HG03066 (cell line): ENCODE measurements at regions not wholly inside any gene's neighbourhood (a gene's known extent, or its start where the extent isn't known, plus 50 kb on each side); places are given as distances from the start of the nearest gene placed in this dataset.
"Not testable (repeated sequence)": the region's sequence is repeated elsewhere in the genome, so short reads cannot be mapped to it uniquely, and the experiment has no call there.

Experiments
- ATAC-seq: cut with Tn5 transposase; IDR thresholded peaks from one replicate; pipeline ENCODE4 v1.9.1; 2021; ENCODE audit warnings: low read depth; ENCODE audit not compliant: unreplicated experiment

DNA sequence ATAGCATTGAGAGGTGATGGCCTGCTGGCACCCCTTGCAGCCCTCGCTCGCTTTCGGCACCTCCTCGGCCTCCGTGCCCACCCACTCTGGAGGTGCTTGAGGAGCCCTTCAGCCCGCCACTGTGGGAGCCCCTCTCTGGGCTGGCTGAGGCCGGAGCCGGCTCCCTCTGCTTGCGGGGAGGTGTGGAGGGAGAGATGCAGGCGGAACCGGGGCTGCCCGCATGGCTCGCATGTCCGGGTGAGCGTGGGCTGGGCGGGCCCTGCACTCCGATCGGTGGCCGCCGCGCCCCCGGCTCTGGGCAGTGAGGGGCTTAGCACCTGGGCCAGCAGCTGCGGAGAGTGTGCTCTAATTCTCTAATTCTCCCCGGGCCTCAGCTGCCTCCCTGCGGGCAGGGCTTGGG, 101.1 kb downstream of the KIF4B start:
- ATAC-seq: no peak

DNA sequence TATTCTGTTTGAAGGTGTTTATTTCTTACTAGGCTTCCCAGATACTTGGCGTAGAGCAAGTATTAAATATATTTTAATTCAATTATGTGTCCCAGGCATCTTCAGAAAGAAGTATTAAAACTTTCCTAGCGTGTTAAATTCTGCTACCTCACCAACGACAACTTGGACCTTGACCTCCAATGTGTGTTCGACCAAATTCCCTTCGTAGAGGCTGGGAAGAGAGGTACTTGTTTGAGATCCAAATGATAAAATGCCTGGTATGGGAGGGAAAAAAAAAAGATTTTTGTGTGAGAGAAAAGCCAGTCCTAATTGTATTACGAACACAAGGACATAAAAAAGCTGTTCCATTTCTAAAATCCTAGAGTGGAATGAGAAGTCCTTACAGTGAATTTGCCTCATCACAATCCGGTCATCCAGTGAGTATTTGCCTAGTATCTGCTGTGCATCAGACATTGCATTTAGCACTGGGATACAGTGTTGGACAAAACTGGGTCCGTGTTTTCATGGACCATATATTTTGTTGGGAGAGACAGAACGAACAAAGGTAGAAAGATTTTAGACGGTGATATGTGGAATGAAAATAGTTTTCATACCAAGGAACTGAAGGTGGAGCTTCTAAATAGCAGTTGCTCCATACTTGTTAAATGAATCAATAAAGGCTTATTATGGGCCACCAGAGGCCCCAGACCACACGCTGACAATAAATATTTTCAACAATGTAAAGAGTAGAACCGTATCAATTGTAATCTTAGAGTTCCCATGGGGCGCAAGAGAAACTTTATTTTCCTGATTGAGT, 103.1 kb downstream of the KIF4B start:
- no peak for ATAC-seq

DNA sequence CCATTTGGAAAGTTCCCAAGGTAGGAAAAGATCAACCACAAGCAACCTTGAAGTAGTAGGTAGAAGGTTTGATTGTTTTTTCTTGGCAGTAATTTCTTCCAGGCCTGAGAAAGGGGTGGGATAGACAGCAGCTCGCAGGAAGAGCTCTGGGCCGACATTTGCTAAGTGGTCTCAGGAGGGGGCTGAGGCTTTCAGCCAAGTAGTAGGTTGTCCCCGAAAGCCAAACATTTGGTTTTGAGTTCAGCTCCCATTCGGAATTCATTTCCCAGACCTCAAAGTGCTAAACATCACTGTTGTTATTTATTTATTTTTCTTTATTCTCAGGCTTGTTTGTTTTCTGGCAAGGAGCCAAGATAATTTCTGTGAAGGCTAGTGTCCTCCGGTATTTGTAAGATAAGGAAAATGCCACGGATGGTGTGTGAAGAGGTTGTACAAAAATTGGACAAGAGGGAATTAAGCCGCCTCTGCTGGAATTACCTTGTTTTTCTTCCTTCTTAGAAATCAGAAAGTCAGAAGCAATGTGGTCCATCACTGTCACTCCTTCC, 112.1 kb downstream of the KIF4B start:
- ATAC-seq: no peak

DNA sequence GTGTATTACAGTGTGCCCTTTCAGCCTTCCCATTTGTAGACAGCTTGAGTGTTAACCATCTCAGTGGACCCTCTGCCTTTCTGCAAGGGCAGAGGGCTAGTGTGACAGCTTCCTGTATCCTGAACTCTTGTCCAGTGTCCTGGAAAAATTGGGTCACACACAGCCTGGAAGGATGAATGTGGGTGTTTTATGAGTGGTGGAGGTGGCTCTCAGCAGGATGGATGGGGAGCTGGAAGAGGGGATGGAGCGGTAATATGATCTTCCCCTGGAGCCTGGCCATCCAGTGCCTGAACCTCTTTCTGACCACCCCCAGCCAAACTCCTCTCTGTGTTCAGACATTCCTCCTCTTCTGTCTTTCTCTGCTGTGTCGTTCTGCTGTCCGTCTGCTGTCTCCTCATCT, 113.0 kb downstream of the KIF4B start:
- no peak for ATAC-seq

DNA sequence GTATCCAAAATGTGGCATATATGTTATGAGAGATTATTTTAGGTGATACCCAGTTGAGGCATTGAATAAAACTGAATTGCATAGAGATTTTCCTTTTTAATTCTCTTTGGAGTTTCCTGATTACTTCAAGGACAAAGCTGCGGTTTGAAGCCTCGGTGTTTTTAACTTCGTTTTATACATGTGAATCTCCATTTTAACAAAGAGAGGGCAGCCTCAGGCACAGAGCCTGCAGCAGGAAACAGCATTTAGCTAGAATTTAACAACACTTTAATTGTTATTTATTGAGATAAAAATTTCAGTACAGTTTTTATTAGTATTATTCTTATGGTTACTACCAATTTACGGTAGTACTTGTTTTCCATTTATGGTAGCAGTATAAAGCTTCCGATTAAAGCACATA, 114.0 kb downstream of the KIF4B start:
- ATAC-seq: no peak

GRCh38 chr5:155128786-155129512, 115.4 kb downstream of the KIF4B start:
- no peak for ATAC-seq

GRCh38 chr5:155129513-155129880, 115.9 kb downstream of the KIF4B start:
- ATAC-seq: no peak

DNA sequence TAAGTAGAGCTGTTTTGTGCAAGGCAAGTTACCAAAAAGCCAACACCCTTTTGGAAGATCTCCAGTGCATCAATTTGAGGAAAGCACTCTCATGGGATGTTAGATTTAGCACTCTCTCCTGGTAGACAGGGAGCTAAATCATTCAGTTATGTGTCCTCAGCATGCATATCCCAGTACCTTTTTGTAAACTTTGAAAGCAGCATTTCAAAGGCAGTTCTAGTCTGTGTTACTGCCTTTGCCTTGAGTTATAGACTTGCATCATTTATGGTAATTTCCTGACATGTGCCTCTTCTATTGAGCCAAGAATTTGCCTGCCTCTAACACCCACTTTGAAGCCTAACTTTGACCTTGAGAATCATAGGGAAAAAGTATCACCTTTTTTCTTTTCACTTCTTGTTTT, 120.6 kb downstream of the KIF4B start:
- ATAC-seq: no peak

- no peak for ATAC-seq
Observed at GRCh38 chr5:155136216-155136850, 122.8 kb downstream of the KIF4B start.

- no peak for ATAC-seq
Observed at GRCh38 chr5:155137683-155138082, 124.1 kb downstream of the KIF4B start.

GRCh38 chr5:155140646-155141045, 127.1 kb downstream of the KIF4B start:
- no peak for ATAC-seq

GRCh38 chr5:155144956-155145355, 131.4 kb downstream of the KIF4B start:
- no peak for ATAC-seq

GRCh38 chr5:155147222-155147621, 133.7 kb downstream of the KIF4B start:
- ATAC-seq: no peak

GRCh38 chr5:155148694-155149093, 135.1 kb downstream of the KIF4B start:
- no peak for ATAC-seq

DNA sequence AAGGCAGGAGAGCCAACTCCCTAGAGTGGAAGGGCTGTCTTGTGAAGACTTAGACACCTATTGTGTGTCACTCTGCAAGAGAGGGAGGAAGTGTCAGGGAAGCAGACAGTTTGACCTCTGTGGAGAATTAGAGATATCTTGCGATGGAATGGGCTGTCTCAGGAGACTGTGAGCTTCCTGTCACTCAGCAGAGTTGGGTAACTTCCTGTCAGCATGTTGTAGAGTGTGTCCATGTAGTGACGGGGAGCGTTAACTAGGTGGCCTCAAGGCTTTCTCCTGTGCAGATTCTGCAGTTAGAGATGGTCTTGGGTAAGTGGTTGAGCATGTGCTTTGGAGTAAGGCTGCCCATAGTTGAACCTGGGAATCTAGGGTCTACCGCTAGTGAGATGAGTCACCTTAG, 136.5 kb downstream of the KIF4B start:
- no peak for ATAC-seq

- no peak for ATAC-seq
Observed at GRCh38 chr5:155154973-155155372, 141.4 kb downstream of the KIF4B start.

DNA sequence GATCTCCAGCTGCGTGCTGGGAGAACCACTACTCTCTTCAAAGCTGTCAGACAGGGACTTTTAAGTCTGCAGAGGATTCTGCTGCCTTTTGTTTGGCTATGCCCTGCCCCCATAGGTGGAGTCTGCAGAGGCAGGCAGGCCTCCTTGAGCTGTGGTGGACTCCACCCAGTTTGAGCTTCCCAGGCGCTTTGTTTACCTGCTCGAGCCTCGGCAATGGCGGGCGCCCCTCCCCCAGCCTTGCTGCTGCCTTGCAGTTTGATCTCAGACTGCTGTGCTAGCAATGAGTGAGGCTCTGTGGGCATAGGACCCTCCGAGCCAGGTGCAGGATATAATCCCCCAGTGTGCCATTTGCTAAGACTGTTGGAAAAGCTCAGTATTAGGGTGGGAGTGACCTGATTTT, 149.5 kb downstream of the KIF4B start:
- not testable (repeated sequence) for ATAC-seq

DNA sequence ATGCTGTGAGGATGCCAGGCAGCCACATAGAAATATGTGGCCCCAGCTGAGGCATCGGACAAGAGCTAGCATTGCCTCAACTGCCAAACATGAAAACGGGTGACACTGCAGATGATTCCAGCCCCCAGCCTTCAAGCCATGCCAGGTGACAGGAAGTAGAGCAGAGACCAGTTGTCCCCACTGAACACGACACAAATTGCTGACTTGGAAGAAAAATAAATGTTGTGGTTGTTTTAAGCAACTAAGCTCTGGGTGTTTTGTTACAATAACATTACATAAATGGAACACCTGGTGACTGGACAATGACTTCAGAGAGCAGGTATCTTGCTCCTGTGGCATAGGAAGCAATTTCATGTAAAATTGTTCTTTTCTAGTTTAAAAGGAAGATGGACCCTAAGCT, 154.2 kb downstream of the KIF4B start:
- no peak for ATAC-seq

DNA sequence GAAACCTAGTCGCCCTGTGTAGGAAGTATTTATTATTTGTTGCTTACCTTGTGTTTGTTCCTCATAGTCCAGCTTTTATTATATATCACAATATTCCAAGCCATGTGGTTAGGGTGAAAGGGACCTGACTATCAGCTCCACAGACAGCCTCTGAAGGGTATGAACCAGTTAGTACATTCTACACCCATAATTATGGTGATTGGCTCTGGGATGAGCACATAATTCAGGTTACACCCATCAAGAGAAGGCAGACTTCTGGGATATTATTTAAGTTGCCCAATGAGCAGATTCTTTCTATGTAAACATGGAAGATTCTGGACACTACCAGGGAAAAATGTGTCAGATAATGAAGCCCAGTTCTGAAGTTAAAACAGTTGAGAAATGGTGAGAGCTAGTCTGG, 168.0 kb downstream of the KIF4B start:
- ATAC-seq: no peak

GRCh38 chr5:155189476-155189875, 175.9 kb downstream of the KIF4B start:
- ATAC-seq: no peak

DNA sequence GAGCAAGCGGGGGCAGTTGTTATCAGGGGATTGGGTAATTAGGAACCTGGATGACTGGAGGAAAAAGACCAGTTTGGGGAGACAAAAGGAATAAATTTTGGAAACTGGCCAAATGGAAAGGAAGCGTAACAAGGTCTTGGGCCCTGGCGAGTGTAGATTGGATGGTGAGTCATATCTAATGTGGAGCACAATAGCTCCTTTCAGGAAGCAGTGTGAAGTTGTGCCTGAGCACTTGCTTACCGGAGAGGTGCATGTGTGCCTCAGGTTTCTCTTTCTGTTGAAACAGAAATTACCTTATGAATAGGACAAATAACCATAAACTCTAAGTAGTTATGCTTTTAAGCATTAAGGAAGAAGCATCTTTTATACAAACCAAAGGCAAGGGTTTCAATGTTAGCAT, 176.4 kb downstream of the KIF4B start:
- no peak for ATAC-seq
